ENCODE measurements at regions not wholly inside any gene's neighbourhood (a gene's known extent, or its start where the extent isn't known, plus 50 kb on each side); places are given as distances from the start of the nearest gene placed in this dataset.

DNA sequence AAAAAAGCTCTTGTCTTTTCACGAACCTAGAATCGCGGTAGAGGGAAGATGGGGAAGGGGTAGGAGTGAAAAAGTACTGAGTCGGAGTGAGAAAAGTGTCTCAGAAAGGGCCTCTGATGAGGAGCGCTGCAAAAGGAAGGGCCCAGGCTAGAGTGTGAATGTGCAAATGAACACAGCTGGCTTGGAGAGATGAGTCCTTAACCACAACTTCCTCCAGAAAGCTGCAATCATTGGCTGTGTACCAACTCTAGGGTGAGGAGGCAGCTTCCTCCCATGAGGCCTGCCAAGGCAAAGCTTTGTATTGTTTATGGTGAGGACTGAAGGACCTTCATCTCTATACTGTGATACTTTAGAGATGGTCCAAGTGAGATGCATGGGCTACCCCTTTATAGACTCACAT is 566.9 kb upstream of the ANO5 start:
- Histone ChIP-seq H3K4me3 (no peak overlapping the region), H3K27ac (no peak overlapping the region)
- TF ChIP-seq, protein P1, sequence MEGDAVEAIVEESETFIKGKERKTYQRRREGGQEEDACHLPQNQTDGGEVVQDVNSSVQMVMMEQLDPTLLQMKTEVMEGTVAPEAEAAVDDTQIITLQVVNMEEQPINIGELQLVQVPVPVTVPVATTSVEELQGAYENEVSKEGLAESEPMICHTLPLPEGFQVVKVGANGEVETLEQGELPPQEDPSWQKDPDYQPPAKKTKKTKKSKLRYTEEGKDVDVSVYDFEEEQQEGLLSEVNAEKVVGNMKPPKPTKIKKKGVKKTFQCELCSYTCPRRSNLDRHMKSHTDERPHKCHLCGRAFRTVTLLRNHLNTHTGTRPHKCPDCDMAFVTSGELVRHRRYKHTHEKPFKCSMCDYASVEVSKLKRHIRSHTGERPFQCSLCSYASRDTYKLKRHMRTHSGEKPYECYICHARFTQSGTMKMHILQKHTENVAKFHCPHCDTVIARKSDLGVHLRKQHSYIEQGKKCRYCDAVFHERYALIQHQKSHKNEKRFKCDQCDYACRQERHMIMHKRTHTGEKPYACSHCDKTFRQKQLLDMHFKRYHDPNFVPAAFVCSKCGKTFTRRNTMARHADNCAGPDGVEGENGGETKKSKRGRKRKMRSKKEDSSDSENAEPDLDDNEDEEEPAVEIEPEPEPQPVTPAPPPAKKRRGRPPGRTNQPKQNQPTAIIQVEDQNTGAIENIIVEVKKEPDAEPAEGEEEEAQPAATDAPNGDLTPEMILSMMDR (IDR thresholded peaks at IDR 0.05): no peak
- no peak for DNase-seq (ENCODE audit: low spot score)

DNA sequence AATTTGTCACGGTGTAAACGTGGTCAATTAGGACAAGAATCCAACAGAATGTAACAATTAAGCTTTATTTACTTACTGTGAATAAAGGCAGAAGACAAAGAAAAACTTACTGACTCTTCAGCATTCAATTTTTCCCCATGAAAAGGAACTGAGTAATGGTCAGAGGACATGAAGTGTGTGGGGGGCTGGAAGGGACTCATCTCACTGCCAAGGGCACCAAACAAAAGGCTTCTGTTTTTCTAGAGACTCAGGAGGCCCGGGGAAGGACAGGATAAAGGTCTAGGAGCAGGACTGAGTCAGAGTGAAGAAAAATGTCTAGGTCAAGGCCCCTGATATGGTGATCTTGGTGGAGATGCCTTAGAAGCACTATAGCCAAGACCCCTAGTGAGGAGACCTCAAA is 564.2 kb upstream of the ANO5 start:
- no peak for DNase-seq (ENCODE audit: low spot score)
- no peak overlapping the region for H3K27ac ChIP-seq
- no peak overlapping the region for H3K4me3 ChIP-seq
- TF ChIP-seq, protein P1 (IDR thresholded peaks at IDR 0.05): no peak

DNA sequence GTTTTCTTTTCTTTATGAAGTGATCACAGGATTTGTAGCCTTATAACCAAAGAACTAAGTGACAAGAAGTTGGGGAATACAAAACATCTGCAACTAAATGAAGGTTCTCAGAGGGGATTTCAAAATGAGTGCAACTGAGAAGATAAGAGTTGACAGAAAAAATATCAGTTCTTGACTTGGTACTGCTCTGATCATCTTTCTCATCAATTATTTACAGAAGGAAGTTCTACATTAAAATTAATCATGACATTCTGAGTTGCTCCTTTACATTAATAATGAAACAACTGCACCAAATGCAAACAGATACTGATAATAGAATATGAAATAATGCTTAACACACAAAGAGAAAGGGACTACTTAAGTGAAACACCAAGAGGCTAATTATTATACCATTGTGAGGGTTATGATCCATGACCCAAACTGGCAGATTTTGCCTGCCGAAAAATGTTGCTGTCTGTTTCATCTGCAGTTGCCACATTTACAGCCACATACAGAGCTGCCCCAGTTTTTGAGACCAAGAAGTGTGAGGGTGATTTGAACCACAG is 561.9 kb upstream of the ANO5 start:
- TF ChIP-seq, protein P1 (IDR thresholded peaks at IDR 0.05): no peak
- DNase-seq (ENCODE audit: low spot score): no peak

DNA sequence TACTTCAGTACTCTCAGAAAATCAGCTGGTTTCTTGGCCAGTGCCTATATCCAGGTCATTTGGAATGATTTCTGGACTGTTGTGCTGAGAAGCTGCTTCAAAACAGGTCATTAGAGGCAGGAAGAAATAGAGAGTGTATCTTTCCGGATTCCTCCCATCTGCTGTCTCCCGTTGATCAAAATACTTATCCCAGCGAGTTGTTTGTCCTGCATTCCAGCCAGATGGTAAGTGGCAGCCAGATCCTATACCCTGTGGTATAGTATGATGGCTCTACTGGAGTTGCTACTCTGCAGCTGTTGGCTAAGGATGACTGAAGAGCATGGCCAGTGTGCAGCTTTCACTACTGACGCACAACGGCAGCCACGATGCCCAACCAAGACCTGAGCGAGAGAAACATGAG is 560.9 kb upstream of the ANO5 start:
- TF ChIP-seq, protein P1 (IDR thresholded peaks at IDR 0.05): no peak
- H3K27ac ChIP-seq: no peak overlapping the region
- H3K4me3 ChIP-seq: no peak overlapping the region
- DNase-seq (ENCODE audit: low spot score): no peak

More for the DNA sequence above, 561.9 kb upstream of the ANO5 start:
- H3K27ac ChIP-seq: no peak overlapping the region
- H3K4me3 ChIP-seq: no peak overlapping the region

DNA sequence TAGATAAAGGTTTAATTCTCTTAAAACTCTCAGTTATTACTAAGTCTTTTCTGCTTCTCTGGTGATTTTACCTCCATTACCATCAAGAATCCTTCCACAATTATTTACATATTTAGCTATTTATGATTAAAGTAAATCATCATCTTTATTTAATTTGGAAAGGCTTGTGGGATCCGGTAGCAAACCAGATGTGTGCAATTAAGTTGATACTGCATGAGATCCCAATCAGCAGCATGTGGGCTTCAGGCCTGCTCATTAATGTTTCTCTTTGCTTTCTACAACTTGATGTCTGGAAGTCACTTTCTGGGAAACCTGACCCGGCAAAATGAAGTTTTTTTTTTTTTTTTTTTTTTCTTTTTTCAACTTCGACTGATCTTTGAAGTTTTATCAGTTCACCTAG is 558.4 kb upstream of the ANO5 start:
- Histone ChIP-seq H3K4me3 (no peak overlapping the region), H3K27ac (no peak overlapping the region)
- DNase-seq (ENCODE audit: low spot score): no peak
- TF ChIP-seq, protein P1 (IDR thresholded peaks at IDR 0.05): no peak

DNA sequence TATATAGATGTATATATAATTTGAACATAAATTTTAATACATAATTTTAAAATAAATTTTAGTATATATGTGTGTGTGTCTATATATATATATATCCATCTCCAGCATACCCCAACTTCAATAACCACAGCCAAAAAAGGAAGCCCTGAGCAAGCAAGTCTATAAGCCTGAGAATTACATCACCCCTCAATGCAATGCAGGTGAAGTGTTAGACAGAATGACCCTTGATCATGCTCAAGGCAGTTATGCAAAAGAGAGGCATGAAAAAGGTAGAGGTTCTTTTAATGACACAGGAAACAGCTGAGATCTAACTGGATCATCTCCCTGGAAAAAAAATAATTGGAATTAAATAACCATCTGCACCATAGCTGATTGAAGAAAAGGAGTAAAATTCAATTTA is 557.9 kb upstream of the ANO5 start:
- no peak overlapping the region for H3K4me3 ChIP-seq
- H3K27ac ChIP-seq: no peak overlapping the region
- TF ChIP-seq, protein P1 (IDR thresholded peaks at IDR 0.05): no peak
- no peak for DNase-seq (ENCODE audit: low spot score)

DNA sequence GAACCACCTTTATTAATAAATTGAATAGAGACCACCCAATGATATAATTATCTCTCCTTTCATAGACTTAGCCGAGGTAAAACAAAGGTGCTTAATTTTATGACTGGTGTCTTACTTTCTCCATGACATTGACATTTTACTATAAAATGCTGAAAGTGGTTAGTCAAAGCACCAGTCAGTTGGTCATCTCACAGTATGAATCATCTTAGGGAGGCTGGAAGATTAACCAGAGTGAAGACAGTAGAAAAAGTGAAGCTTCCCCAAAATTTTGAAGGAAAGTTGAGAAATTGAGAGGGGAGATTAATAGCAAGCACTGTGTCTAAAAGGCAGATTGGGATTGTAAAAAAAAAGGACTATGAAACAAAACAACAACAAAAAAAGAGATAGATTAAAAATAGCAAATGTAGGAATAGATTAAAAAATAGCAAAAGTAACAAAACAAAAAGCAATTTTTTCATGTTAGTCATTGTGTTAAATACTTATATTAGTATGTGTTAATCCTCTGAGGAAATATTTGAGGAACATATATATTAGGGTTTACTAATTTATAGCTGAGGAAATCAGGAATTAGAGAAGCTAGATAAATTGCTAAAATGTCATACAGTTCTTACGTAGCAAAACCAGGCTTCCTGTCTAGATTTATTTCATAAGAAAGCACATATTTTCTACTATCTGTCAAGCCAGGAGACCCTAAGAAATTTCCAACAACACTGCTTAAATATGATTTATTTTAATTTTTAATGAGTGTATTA is 557.3 kb upstream of the ANO5 start:
- H3K4me3 ChIP-seq: no peak overlapping the region
- no peak for DNase-seq (ENCODE audit: low spot score)
- TF ChIP-seq, protein P1 (IDR thresholded peaks at IDR 0.05): no peak
- H3K27ac ChIP-seq: no peak overlapping the region
